ENCODE measurements at regions not wholly inside any gene's neighbourhood (a gene's known extent, or its start where the extent isn't known, plus 50 kb on each side); places are given as distances from the start of the nearest gene placed in this dataset.

GRCh38 chr10:55464083-55464482 is 663.1 kb upstream of the PCDH15 start:
- no peak for TF ChIP-seq POLR2A (IDR thresholded peaks at IDR 0.05)
- no peak for TF ChIP-seq POLR2AphosphoS5 (IDR thresholded peaks at IDR 0.05; ENCODE audit: insufficient read depth in 1 of 2, low read depth in 1 of 2)
- TF ChIP-seq CTCF (IDR thresholded peaks at IDR 0.05) = no peak
- Histone ChIP-seq H3K4me1 (no peaks in the 10 kb centered on the region), H3K9me3 (no peaks in the 10 kb centered on the region), H3K36me3 (no peaks in the 10 kb centered on the region), H3K4me3 (no peak overlapping the region), H3K27me3 (no peaks in the 10 kb centered on the region), H3K27ac (no peak overlapping the region)
- DNase-seq (ENCODE audit: extremely low spot score in 2 of 2) = no peak
- intact Hi-C loops (cut with DNase I) = no loop called here

DNA sequence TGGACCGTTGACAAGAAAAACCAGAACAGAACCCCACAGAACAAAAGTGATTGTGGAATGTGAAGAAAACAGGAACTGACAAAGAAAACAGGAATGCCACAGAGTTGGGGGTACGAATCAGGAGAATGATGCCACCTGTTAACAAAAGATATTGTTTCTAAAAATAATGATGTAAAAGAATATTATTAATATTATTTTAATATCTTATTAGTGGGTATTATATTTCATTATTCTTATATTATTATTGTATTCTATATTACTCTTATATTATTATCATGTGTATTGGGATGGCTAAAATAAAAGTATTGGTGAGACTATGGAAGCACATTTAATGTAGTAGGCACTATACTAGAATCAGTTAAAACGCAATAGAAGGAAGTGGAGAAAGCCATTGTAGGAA is 659.0 kb upstream of the PCDH15 start:
- no peaks in the 10 kb centered on the region for H3K36me3 ChIP-seq
- no peaks in the 10 kb centered on the region for H3K4me1 ChIP-seq
- no peak for TF ChIP-seq POLR2AphosphoS5 (IDR thresholded peaks at IDR 0.05; ENCODE audit: insufficient read depth in 1 of 2, low read depth in 1 of 2)
- TF ChIP-seq POLR2A (IDR thresholded peaks at IDR 0.05) = no peak
- no peak for TF ChIP-seq CTCF (IDR thresholded peaks at IDR 0.05)
- intact Hi-C loops (cut with DNase I) = no loop called here
- H3K27me3 ChIP-seq = no peaks in the 10 kb centered on the region
- no peaks in the 10 kb centered on the region for H3K9me3 ChIP-seq
- H3K4me3 ChIP-seq = no peak overlapping the region
- no peak overlapping the region for H3K27ac ChIP-seq
- DNase-seq (ENCODE audit: extremely low spot score in 2 of 2) = no peak

DNA sequence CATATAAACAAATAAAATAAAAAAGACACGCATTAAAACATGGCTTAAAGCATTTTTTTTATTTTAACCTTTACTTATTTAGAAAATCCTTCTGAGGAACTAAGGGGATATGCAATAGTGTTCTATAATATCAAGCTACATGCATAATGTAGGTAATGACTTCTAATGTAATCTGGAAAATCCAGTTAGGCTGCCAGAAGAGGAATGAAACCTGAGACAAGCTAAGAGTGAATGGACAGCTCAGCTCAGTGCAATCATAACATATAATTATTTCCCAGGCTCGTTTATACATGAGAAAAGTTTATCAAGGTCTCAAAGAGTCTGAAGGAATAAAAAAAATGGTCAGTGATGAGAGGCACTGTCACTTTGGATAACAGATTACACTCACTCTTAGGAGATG is 649.0 kb upstream of the PCDH15 start:
- no peaks in the 10 kb centered on the region for H3K9me3 ChIP-seq
- DNase-seq (ENCODE audit: extremely low spot score in 2 of 2) = no peak
- H3K4me3 ChIP-seq = no peak overlapping the region
- no peaks in the 10 kb centered on the region for H3K36me3 ChIP-seq
- intact Hi-C loops (cut with DNase I) = no loop called here
- H3K27me3 ChIP-seq = no peaks in the 10 kb centered on the region
- no peak overlapping the region for H3K27ac ChIP-seq
- TF ChIP-seq CTCF (IDR thresholded peaks at IDR 0.05) (no peak), POLR2A (IDR thresholded peaks at IDR 0.05) (no peak), POLR2AphosphoS5 (IDR thresholded peaks at IDR 0.05; ENCODE audit: insufficient read depth in 1 of 2, low read depth in 1 of 2) (no peak)
- H3K4me1 ChIP-seq = no peaks in the 10 kb centered on the region

- Histone ChIP-seq H3K4me3 (no peak overlapping the region), H3K9me3 (no peaks in the 10 kb centered on the region)
- intact Hi-C loops (cut with DNase I) = no loop called here
These were observed 645.5 kb upstream of the PCDH15 start for GRCh38 chr10:55446441-55447002.

More at GRCh38 chr10:55446441-55447002, 645.5 kb upstream of the PCDH15 start:
- TF ChIP-seq POLR2AphosphoS5 (IDR thresholded peaks at IDR 0.05; ENCODE audit: insufficient read depth in 1 of 2, low read depth in 1 of 2) = no peak
- TF ChIP-seq CTCF (IDR thresholded peaks at IDR 0.05) = no peak
- no peak for TF ChIP-seq POLR2A (IDR thresholded peaks at IDR 0.05)
- no peak for DNase-seq (ENCODE audit: extremely low spot score in 2 of 2)
- Histone ChIP-seq H3K27ac (no peak overlapping the region), H3K4me1 (no peaks in the 10 kb centered on the region), H3K27me3 (no peaks in the 10 kb centered on the region), H3K36me3 (no peaks in the 10 kb centered on the region)

All from vagina (tissue), 2 donors.